Endodermal cell (in vitro differentiated cells): ENCODE measurements at regions not wholly inside any gene's neighbourhood (a gene's known extent, or its start where the extent isn't known, plus 50 kb on each side); places are given as distances from the start of the nearest gene placed in this dataset.
A peak's percentile ranks its signal among the peaks of the same experiment; 100 is the strongest.

Experiments used
- DNase-seq: peaks from one replicate; pipeline ENCODE4 v3.0.0-alpha.2; 2017
- H3K27ac ChIP-seq: 2 replicates; pipeline ENCODE4 v1.5.1; 2013; ENCODE audit warnings: mild to moderate bottlenecking, low read depth, low read length, moderate library complexity
- H3K27me3 ChIP-seq: 2 replicates; pipeline ENCODE4 v1.6.1; 2013; ENCODE audit warnings: mild to moderate bottlenecking, low read length, moderate library complexity; ENCODE audit not compliant: insufficient read depth, control insufficient read depth, poor library complexity, severe bottlenecking
- H3K36me3 ChIP-seq: 2 replicates; pipeline ENCODE4 v1.7.0; 2013; ENCODE audit warnings: mild to moderate bottlenecking, low read length, moderate library complexity; ENCODE audit not compliant: control insufficient read depth, insufficient read depth
- H3K4me1 ChIP-seq: one replicate; pipeline ENCODE4 v1.7.0; 2013; ENCODE audit warnings: low read length; ENCODE audit not compliant: control insufficient read depth, insufficient read depth
- H3K4me3 ChIP-seq: 2 replicates; pipeline ENCODE4 v1.5.1; 2013; ENCODE audit warnings: mild to moderate bottlenecking, low read length, moderate library complexity
- H3K9ac ChIP-seq: 2 replicates; pipeline ENCODE4 v1.6.1; 2013; ENCODE audit warnings: mild to moderate bottlenecking, low read length, moderate library complexity; ENCODE audit not compliant: poor library complexity, severe bottlenecking; ENCODE audit errors: extremely low read depth
- H3K9me3 ChIP-seq: 2 replicates; pipeline ENCODE4 v1.6.1; 2013; ENCODE audit warnings: mild to moderate bottlenecking, low read length, moderate library complexity; ENCODE audit not compliant: control insufficient read depth
- H3K27ac Mint-ChIP-seq: 2 replicates; pipeline ENCODE4 v1.8.0; 2020; ENCODE audit warnings: mixed read lengths
- H3K27me3 Mint-ChIP-seq: 2 replicates; pipeline ENCODE4 v1.8.0; 2021; ENCODE audit warnings: mild to moderate bottlenecking, mixed read lengths; ENCODE audit not compliant: insufficient read depth
- H3K36me3 Mint-ChIP-seq: 2 replicates; pipeline ENCODE4 v1.8.0; 2020; ENCODE audit warnings: low read depth, mixed read lengths
- H3K4me1 Mint-ChIP-seq: 2 replicates; pipeline ENCODE4 v1.8.0; 2020; ENCODE audit warnings: mixed read lengths
- H3K4me3 Mint-ChIP-seq: 2 replicates; pipeline ENCODE4 v1.8.0; 2020; ENCODE audit warnings: mild to moderate bottlenecking, moderate library complexity, mixed read lengths
- H3K9me3 Mint-ChIP-seq: 2 replicates; pipeline ENCODE4 v1.8.0; 2020; ENCODE audit warnings: mild to moderate bottlenecking, mixed read lengths
- CTCF ChIP-seq: fragments of 200-600 bp; sonication (generic); conservative IDR thresholded peaks from 2 replicates; pipeline ENCODE4 v1.5.0; 2021; ENCODE audit warnings: antibody characterized with exemption, mild to moderate bottlenecking
- WGBS, 2 experiments: methylation state at CpG; one replicate each; pipeline versions ENCODE4 v1.1.5 to v1.1.7; 2013; ENCODE audit warnings: missing lambda C conversion rate in 2 of 2, mixed read lengths in 1 of 2; ENCODE audit not compliant: insufficient coverage in 1 of 2, insufficient read length in 1 of 2; 5-methylcytosine and 5-hydroxymethylcytosine counted together

GRCh38 chr17:74088934-74089329, 114.5 kb upstream of the RPL38 start:
- no peak overlapping the region for H3K27ac Mint-ChIP-seq
- Histone ChIP-seq H3K27ac (no peak overlapping the region), H3K36me3 (no peaks in the 10 kb centered on the region), H3K4me1 (no peaks in the 10 kb centered on the region), H3K9me3 (peaks cover 34% of the 10 kb centered on the region), H3K27me3 (no peaks in the 10 kb centered on the region), H3K4me3 (no peak overlapping the region), H3K9ac (no peak overlapping the region)
- DNase-seq: no peak
- peaks cover 2% of the 10 kb centered on the region for H3K27me3 Mint-ChIP-seq
- H3K4me1 Mint-ChIP-seq: peaks cover 4% of the 10 kb centered on the region
- no peak overlapping the region for H3K4me3 Mint-ChIP-seq
- peaks cover 2% of the 10 kb centered on the region for H3K36me3 Mint-ChIP-seq
- peaks cover 38% of the 10 kb centered on the region for H3K9me3 Mint-ChIP-seq
- no peak for TF ChIP-seq CTCF
- 84 to 94% methylated on average over 3 to 5 of the region's 5 CpGs for WGBS, 2 experiments

DNA sequence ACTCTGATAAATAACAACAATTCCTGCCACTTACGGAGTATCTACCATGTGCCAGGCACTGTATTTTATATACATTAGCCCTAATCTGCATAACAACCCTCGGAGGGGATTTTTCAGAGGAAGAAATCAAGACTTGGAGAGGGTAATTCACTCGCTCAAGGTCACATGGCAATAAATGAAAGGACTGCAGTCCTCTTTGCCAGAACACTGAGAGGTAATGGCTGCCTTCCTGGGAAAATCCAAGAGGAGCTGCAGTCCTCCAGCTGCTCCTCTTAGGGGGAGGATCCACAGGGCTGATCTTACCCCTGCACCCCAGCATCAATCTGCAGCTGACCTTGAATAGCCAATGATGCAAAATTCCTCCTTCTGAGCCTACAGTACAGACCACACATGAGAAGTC, 114.1 kb upstream of the RPL38 start:
- Histone ChIP-seq H3K4me3 (no peak overlapping the region), H3K9me3 (peaks cover 34% of the 10 kb centered on the region), H3K9ac (no peak overlapping the region), H3K27me3 (no peaks in the 10 kb centered on the region), H3K27ac (no peak overlapping the region), H3K4me1 (no peaks in the 10 kb centered on the region), H3K36me3 (no peaks in the 10 kb centered on the region)
- H3K27me3 Mint-ChIP-seq: peaks cover 2% of the 10 kb centered on the region
- H3K4me1 Mint-ChIP-seq: peaks cover 4% of the 10 kb centered on the region
- no peak overlapping the region for H3K27ac Mint-ChIP-seq
- 88 to 89% methylated on average over 3 of the region's 3 CpGs for WGBS, 2 experiments
- no peak for TF ChIP-seq CTCF
- H3K9me3 Mint-ChIP-seq: peaks cover 38% of the 10 kb centered on the region
- no peak for DNase-seq
- H3K36me3 Mint-ChIP-seq: peaks cover 2% of the 10 kb centered on the region
- no peak overlapping the region for H3K4me3 Mint-ChIP-seq

- H3K4me1 ChIP-seq: no peaks in the 10 kb centered on the region
- peaks cover 4% of the 10 kb centered on the region for H3K4me1 Mint-ChIP-seq
- peaks cover 2% of the 10 kb centered on the region for H3K36me3 Mint-ChIP-seq
- DNase-seq: peak; percentile 99
- H3K9me3 ChIP-seq: peaks cover 31% of the 10 kb centered on the region
- H3K27me3 ChIP-seq: no peaks in the 10 kb centered on the region
- H3K4me3 Mint-ChIP-seq: no peak overlapping the region
- peaks cover 2% of the 10 kb centered on the region for H3K27me3 Mint-ChIP-seq
- H3K9ac ChIP-seq: no peak overlapping the region
- no peaks in the 10 kb centered on the region for H3K36me3 ChIP-seq
- no peak overlapping the region for H3K4me3 ChIP-seq
- H3K27ac Mint-ChIP-seq: no peak overlapping the region
- TF ChIP-seq CTCF: peak; percentile 99
- no peak overlapping the region for H3K27ac ChIP-seq
- H3K9me3 Mint-ChIP-seq: peaks cover 36% of the 10 kb centered on the region
- WGBS, 2 experiments: 46 to 59% methylated on average over 2 to 4 of the region's 4 CpGs
Measured at GRCh38 chr17:74089869-74090464, 113.5 kb upstream of the RPL38 start.
